ENCODE measurements at regions not wholly inside any gene's neighbourhood (a gene's known extent, or its start where the extent isn't known, plus 50 kb on each side); places are given as distances from the start of the nearest gene placed in this dataset.

DNA sequence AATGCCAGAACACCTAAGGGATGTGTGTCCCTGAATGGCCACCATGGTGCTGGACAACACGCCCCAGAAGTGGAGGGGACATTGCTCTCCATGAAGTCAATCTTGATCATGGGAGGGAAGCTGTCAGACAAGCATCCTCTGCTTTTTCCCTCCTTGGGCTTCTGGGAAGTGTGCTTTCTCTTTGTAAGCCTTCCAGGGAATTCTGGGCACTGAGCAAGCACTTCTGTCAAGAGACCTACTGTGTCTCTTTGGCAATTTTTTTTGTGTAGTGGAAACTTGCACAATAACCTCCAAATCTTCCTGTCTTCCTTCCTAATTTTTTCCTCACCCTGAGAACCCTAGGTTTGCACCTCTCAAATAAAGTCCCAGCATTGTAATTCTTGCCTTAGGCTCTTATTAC, 132.0 kb downstream of the SEC61B start:
- Histone ChIP-seq H3K4me3 (ENCODE audit: low read depth, low read length, poor library complexity, severe bottlenecking) (no peak overlapping the region), H3K36me3 (ENCODE audit: insufficient read depth, low read length, poor library complexity, severe bottlenecking) (no peaks in the 10 kb centered on the region), H3K9me3 (ENCODE audit: low read depth, low read length, poor library complexity, severe bottlenecking) (no peaks in the 10 kb centered on the region), H3K4me1 (ENCODE audit: insufficient read depth, low read length, poor library complexity, severe bottlenecking) (no peaks in the 10 kb centered on the region), H3K27me3 (replicated peaks; ENCODE audit: insufficient read depth, low read depth, low read length, poor library complexity) (no peaks in the 10 kb centered on the region), H3K27ac (ENCODE audit: low read depth, low read length, poor library complexity, severe bottlenecking) (no peak overlapping the region)
- CTCF ChIA-PET, result no interaction called here
- POLR2A ChIA-PET (ENCODE audit: low non-redundant PET), result no interaction called here
- intact Hi-C loops (cut with micrococcal nuclease; ENCODE audit: unreplicated experiment), result no loop called here
- DNase-seq (ENCODE audit: low spot score), result no peak
- TF ChIP-seq, protein P1, sequence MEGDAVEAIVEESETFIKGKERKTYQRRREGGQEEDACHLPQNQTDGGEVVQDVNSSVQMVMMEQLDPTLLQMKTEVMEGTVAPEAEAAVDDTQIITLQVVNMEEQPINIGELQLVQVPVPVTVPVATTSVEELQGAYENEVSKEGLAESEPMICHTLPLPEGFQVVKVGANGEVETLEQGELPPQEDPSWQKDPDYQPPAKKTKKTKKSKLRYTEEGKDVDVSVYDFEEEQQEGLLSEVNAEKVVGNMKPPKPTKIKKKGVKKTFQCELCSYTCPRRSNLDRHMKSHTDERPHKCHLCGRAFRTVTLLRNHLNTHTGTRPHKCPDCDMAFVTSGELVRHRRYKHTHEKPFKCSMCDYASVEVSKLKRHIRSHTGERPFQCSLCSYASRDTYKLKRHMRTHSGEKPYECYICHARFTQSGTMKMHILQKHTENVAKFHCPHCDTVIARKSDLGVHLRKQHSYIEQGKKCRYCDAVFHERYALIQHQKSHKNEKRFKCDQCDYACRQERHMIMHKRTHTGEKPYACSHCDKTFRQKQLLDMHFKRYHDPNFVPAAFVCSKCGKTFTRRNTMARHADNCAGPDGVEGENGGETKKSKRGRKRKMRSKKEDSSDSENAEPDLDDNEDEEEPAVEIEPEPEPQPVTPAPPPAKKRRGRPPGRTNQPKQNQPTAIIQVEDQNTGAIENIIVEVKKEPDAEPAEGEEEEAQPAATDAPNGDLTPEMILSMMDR (conservative IDR thresholded peaks at IDR 0.05; ENCODE audit: low read depth, low read length), result no peak
- no peak for TF ChIP-seq EZH2 (IDR thresholded peaks at IDR 0.05; ENCODE audit: borderline replicate concordance, low read depth, low read length, poor library complexity, severe bottlenecking)
- no TSS peak for BruUV-seq (replicated peaks)

DNA sequence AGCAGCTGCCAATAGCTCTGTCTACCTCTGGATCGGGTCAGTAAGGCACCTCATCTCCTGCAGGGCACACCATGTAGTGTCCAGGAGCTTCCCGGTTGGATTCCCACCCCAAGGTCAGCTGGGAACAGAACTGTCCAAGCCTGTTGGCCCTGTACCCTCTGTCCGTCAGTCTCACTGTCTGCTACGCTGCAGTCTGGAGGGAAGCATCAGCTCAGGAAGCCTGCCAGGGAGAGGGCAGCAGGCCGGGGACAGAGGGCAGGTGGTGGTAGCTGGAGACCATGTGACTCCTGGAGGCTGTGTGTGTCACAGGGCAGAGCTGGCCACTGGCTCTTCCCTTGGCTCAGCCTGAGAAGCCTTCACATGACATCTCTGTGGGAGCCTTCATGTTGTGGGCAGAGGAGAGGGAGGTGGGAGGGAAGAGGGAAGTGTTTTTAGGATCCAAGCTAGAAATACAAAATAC, 134.5 kb downstream of the SEC61B start:
- no peak overlapping the region for H3K27ac ChIP-seq (ENCODE audit: low read depth, low read length, poor library complexity, severe bottlenecking)
- H3K4me1 ChIP-seq (ENCODE audit: insufficient read depth, low read length, poor library complexity, severe bottlenecking), result no peaks in the 10 kb centered on the region
- H3K27me3 ChIP-seq (replicated peaks; ENCODE audit: insufficient read depth, low read depth, low read length, poor library complexity), result peaks cover 9% of the 10 kb centered on the region
- ChIA-PET POLR2A (ENCODE audit: low non-redundant PET) (no interaction called here), CTCF (no interaction called here)
- H3K36me3 ChIP-seq (ENCODE audit: insufficient read depth, low read length, poor library complexity, severe bottlenecking), result no peaks in the 10 kb centered on the region
- BruUV-seq (replicated peaks), result no TSS peak
- intact Hi-C loops (cut with micrococcal nuclease; ENCODE audit: unreplicated experiment), result no loop called here
- no peak for DNase-seq (ENCODE audit: low spot score)
- H3K4me3 ChIP-seq (ENCODE audit: low read depth, low read length, poor library complexity, severe bottlenecking), result no peak overlapping the region
- no peaks in the 10 kb centered on the region for H3K9me3 ChIP-seq (ENCODE audit: low read depth, low read length, poor library complexity, severe bottlenecking)
- TF ChIP-seq, protein P1 (conservative IDR thresholded peaks at IDR 0.05; ENCODE audit: low read depth, low read length), result no peak
- no peak for TF ChIP-seq EZH2 (IDR thresholded peaks at IDR 0.05; ENCODE audit: borderline replicate concordance, low read depth, low read length, poor library complexity, severe bottlenecking)

DNA sequence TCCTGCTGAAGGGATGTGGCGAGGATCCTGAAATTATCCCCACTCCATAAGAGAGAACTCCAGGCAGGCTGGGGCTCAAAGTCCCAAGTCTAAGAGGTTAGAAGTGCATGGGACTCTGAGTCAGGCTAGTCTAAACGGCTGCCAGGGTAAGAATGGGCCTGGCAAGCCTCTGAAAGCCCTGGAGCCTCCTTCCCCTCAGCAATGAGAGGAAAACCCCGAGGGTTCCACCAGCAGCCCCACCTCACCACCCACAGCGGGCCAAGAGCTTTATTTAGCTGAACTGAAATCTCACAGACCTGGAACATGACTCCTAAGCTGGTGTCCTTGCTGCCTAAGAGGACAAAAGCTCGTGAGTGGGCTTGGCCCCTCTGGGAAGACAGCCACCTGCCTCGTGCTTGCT, 135.5 kb downstream of the SEC61B start:
- H3K4me1 ChIP-seq (ENCODE audit: insufficient read depth, low read length, poor library complexity, severe bottlenecking), result no peaks in the 10 kb centered on the region
- POLR2A ChIA-PET (ENCODE audit: low non-redundant PET), result interaction anchor here (0.5 kb wide), 1 partner anchor 236 kb away, joined by 3 read pairs; no protein-coding TSS in a partner anchor
- H3K36me3 ChIP-seq (ENCODE audit: insufficient read depth, low read length, poor library complexity, severe bottlenecking), result no peaks in the 10 kb centered on the region
- DNase-seq (ENCODE audit: low spot score), result no peak
- no peak overlapping the region for H3K4me3 ChIP-seq (ENCODE audit: low read depth, low read length, poor library complexity, severe bottlenecking)
- CTCF ChIA-PET, result no interaction called here
- intact Hi-C loops (cut with micrococcal nuclease; ENCODE audit: unreplicated experiment), result no loop called here
- no peak overlapping the region for H3K27ac ChIP-seq (ENCODE audit: low read depth, low read length, poor library complexity, severe bottlenecking)
- peaks cover 15% of the 10 kb centered on the region for H3K27me3 ChIP-seq (replicated peaks; ENCODE audit: insufficient read depth, low read depth, low read length, poor library complexity)
- TF ChIP-seq, protein P1 (conservative IDR thresholded peaks at IDR 0.05; ENCODE audit: low read depth, low read length), result no peak
- TF ChIP-seq EZH2 (IDR thresholded peaks at IDR 0.05; ENCODE audit: borderline replicate concordance, low read depth, low read length, poor library complexity, severe bottlenecking), result no peak
- no TSS peak for BruUV-seq (replicated peaks)
- H3K9me3 ChIP-seq (ENCODE audit: low read depth, low read length, poor library complexity, severe bottlenecking), result no peaks in the 10 kb centered on the region

Data from A673 (cell line).